ENCODE measurements at regions not wholly inside any gene's neighbourhood (a gene's known extent, or its start where the extent isn't known, plus 50 kb on each side); places are given as distances from the start of the nearest gene placed in this dataset.
A peak's percentile ranks its signal among the peaks of the same experiment; 100 is the strongest.
"Not testable (repeated sequence)": the region's sequence is repeated elsewhere in the genome, so short reads cannot be mapped to it uniquely, and the experiment has no call there.

DNA sequence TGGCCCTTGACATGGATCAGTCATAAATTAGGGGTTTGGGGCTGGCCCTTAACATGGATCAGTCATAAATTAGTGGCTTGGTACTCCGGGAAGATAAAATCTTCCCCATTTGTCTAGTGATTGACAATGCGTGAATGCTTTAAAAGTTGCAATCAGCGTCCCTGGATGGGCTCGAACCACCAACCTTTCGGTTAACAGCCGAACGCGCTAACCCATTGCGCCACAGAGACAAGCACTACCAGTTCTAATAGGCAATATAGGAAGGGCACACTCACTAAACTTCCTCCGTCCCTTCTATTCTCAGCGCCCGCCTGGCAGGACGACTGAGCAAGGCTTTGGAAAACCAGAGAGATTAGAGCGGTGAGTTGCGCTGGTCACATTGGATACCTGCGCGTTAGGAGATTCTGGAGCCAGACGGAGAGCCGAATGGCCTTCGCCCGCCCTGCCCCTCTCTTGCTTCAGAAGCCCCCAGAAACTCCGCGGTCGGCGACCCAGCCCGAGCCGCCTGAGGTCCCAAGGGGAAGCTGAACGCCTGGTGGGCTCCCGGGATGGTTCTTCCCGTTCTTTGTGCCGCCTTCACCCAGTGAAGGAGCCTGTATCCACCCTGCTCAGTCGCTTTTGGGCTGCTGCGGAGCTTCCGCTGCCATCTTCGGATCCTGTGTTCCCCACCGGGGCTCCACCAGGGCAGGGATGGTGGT, 235.9 kb downstream of the FAM72C start:
- H3K4me1 ChIP-seq: no peaks in the 10 kb centered on the region
- H3K36me3 ChIP-seq: no peaks in the 10 kb centered on the region
- H3K4me3 ChIP-seq: peak overlapping the region in 1 of 2 donors; percentile 17
- H3K27me3 ChIP-seq: no peaks in the 10 kb centered on the region
- TF ChIP-seq, protein P1, sequence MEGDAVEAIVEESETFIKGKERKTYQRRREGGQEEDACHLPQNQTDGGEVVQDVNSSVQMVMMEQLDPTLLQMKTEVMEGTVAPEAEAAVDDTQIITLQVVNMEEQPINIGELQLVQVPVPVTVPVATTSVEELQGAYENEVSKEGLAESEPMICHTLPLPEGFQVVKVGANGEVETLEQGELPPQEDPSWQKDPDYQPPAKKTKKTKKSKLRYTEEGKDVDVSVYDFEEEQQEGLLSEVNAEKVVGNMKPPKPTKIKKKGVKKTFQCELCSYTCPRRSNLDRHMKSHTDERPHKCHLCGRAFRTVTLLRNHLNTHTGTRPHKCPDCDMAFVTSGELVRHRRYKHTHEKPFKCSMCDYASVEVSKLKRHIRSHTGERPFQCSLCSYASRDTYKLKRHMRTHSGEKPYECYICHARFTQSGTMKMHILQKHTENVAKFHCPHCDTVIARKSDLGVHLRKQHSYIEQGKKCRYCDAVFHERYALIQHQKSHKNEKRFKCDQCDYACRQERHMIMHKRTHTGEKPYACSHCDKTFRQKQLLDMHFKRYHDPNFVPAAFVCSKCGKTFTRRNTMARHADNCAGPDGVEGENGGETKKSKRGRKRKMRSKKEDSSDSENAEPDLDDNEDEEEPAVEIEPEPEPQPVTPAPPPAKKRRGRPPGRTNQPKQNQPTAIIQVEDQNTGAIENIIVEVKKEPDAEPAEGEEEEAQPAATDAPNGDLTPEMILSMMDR (IDR thresholded peaks at IDR 0.05): no peak
- H3K27ac ChIP-seq: no peak overlapping the region
- no peaks in the 10 kb centered on the region for H3K9me3 ChIP-seq
- intact Hi-C loops (cut with DNase I): no loop called here
- DNase-seq (ENCODE audit: low spot score in 2 of 2): no peak

DNA sequence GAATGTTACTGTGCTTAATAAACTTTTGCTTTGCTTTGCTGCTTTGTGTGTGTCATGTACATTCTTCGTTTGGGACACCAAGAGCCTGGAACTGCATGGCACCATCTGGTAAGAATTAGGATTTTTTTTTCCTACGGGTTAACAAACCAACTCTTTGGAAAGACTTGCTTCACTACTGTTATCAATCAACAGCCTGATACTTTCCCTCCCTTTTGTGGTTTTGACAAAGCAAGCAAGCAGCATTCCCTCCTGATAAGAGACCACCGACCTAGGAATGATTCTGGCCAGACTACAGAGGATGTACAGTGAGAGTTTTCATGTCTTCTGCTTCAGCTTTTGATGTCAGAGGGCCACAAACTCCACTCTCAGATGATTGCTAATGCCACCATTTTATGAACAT, 237.5 kb downstream of the FAM72C start:
- H3K4me1 ChIP-seq; DNase-seq (ENCODE audit: low spot score in 2 of 2); H3K9me3 ChIP-seq; H3K27ac ChIP-seq; H3K36me3 ChIP-seq; H3K27me3 ChIP-seq; H3K4me3 ChIP-seq; intact Hi-C loops (cut with DNase I): not testable (repeated sequence)

DNA sequence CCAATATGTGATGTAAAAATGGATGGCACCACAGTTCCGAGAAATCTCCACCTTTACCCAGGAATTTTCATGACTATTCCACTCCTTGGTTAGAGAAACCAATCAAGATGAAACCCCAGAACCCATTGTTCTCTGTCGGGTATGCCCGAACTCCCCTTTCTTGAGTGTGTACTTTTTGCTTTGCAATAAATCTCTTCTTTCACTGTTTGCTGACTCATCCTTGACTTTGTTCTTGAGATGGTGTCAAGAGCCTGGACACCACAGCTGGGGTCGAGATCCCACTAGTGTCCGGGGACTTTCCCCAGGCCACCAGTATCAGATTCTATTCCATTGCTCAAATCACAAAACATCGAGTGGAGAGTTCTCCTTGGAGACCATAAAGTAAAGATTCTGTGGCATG, 240.9 kb downstream of the FAM72C start:
- H3K27me3 ChIP-seq; H3K36me3 ChIP-seq; H3K4me1 ChIP-seq; DNase-seq (ENCODE audit: low spot score in 2 of 2); intact Hi-C loops (cut with DNase I); H3K4me3 ChIP-seq; H3K9me3 ChIP-seq; H3K27ac ChIP-seq: not testable (repeated sequence)

DNA sequence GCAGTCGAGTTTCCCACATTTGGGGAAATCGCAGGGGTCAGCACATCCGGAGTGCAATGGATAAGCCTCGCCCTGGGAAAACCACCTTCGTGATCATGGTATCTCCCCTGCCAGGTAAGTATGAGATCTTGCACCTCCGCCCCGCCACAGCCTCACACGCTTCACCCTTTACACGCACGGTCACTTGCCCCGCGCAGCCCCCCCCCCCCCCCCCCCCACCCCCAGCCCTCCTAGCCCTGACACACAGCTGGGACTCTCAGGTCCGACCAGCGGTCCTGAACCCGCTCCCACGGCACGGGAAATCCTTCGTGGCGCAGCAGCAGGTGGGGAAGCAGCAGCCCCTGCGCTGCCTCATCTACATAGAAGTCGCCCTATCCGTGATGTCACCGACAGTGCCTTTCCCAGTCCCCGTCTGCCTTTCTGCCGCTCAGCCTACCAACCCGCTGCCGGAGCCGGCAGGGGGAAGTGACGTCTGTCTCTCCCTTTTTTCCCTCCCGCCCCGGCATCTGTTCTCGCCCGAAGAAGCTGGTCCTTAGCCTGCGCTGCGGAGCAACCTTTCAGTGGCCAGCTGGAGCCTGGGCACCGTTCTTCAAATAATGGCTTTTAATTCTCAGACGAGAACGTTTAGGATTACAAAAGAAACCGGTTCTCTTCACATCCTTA, 242.2 kb downstream of the FAM72C start:
- H3K27me3 ChIP-seq; H3K27ac ChIP-seq; H3K4me3 ChIP-seq; H3K36me3 ChIP-seq; H3K4me1 ChIP-seq; H3K9me3 ChIP-seq; intact Hi-C loops (cut with DNase I): not testable (repeated sequence)
- peak in 1 of 2 donors; percentile 54 for DNase-seq (ENCODE audit: low spot score in 2 of 2)

DNA sequence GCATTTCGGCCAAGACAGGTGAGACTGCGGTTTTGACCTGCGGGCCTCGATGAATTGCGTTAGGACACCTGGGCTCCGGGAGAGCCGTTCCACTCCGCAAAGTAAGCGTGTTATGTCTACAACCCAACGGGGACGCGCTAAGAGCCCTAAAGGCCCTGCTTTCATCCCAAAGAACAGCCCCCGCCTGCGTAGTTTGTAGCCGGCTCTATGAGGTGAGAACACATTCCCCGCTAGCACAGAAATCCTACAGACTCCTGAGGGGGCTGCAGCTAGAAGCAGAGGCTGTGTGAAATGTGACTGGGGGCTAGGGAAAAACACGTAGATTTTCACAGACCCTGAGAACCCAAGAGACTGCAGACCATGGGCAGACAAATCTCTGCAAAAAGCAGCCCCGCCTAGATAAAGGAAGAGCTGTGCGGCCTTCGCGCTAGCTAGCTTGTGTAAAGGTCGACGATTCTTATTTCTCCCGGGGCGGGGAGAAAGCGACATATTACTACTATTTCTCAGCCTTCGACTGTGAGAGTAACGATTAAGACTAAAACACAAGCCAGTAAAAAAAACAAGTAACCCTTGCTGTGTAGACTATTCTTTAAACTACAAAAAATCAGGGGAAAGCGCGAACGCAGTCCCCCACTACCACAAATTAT, 242.9 kb downstream of the FAM72C start:
- H3K27ac ChIP-seq; H3K4me3 ChIP-seq; H3K9me3 ChIP-seq; H3K27me3 ChIP-seq; H3K4me1 ChIP-seq; intact Hi-C loops (cut with DNase I); H3K36me3 ChIP-seq: not testable (repeated sequence)
- peak in 1 of 2 donors; percentile 13 for DNase-seq (ENCODE audit: low spot score in 2 of 2)

DNA sequence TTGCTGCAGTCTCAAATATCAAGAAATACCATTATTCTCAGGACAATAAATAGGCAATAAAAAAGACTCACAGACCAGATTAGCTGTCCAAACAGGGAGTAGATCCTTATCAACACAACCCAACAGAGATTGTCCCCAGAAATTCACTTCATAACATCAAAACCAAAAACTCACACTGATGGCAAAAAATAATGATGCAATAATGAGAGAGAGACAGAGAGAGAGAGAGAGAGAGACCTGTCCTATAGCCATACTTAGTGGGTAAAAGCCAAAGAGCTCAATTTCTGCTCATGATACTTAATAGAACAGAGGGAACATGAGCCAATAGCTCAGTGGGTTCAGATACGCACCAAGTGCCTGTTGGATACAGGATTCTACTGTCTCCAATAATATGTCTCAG, 244.5 kb downstream of the FAM72C start:
- no peak overlapping the region for H3K4me3 ChIP-seq
- TF ChIP-seq, protein P1 (IDR thresholded peaks at IDR 0.05): no peak
- intact Hi-C loops (cut with DNase I): no loop called here
- H3K27ac ChIP-seq: no peak overlapping the region
- no peaks in the 10 kb centered on the region for H3K27me3 ChIP-seq
- no peaks in the 10 kb centered on the region for H3K4me1 ChIP-seq
- no peaks in the 10 kb centered on the region for H3K9me3 ChIP-seq
- no peak for DNase-seq (ENCODE audit: low spot score in 2 of 2)
- no peaks in the 10 kb centered on the region for H3K36me3 ChIP-seq

DNA sequence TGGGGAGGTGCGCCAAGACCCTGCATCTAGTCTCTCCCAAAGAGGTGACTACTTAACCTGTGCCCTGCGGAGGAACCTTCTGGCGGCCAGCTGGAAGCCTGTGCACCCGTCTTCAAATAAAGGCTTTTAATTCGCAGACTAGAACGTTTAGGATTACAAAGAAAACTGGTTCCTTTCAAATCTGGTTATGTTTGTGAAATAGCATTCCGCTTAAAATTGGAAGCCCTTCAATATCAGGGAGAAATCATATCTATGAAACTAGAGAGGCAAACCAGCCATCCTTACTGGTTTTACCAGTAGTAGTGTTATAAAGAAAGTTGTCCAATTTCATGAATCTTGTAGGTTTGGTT, 250.8 kb downstream of the FAM72C start:
- H3K4me3 ChIP-seq: no peak overlapping the region

More for the DNA sequence above, 250.8 kb downstream of the FAM72C start:
- H3K9me3 ChIP-seq: no peaks in the 10 kb centered on the region
- intact Hi-C loops (cut with DNase I): no loop called here
- H3K4me1 ChIP-seq: no peaks in the 10 kb centered on the region
- TF ChIP-seq, protein P1 (IDR thresholded peaks at IDR 0.05): no peak
- H3K27me3 ChIP-seq: no peaks in the 10 kb centered on the region
- no peaks in the 10 kb centered on the region for H3K36me3 ChIP-seq
- H3K27ac ChIP-seq: no peak overlapping the region
- no peak for DNase-seq (ENCODE audit: low spot score in 2 of 2)

All from ascending aorta (tissue), 2 donors.